RPMI8226 (cell line): ENCODE measurements at regions not wholly inside any gene's neighbourhood (a gene's known extent, or its start where the extent isn't known, plus 50 kb on each side); places are given as distances from the start of the nearest gene placed in this dataset.

Experiments used
- DNase-seq: peaks from one replicate; pipeline ENCODE4 v3.0.0-alpha.2; 2015

- no peak for DNase-seq
Measured at GRCh38 chr11:109109150-109109549, 312.8 kb upstream of the C11orf87 start.

GRCh38 chr11:109109571-109110315 lies 312.2 kb upstream of the C11orf87 start:
- no peak for DNase-seq

- no peak for DNase-seq
Measured at GRCh38 chr11:109112261-109112660, 309.7 kb upstream of the C11orf87 start.

DNA sequence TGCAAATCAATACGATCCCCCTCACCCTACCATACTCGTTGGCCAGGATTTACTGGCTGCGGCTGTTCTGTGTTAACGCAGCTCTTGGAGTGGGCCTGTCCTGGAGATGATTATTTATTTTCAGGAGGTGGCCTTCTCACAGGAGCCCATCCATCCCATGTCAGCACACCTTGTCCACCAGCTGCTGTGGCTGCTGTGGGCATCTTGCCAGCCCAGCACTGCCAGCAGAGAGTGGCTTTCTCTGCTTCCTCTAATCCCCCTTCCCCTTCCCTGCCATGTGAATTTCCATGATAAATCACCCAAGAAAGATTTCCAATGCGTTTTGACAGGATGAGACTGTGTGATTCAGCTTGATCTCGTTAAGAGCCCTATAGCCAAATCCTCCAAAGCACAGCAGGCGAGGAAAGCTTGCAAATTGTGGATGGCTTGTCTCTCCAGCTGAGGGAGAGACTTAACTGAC lies 309.1 kb upstream of the C11orf87 start:
- DNase-seq = peak; percentile 25

DNA sequence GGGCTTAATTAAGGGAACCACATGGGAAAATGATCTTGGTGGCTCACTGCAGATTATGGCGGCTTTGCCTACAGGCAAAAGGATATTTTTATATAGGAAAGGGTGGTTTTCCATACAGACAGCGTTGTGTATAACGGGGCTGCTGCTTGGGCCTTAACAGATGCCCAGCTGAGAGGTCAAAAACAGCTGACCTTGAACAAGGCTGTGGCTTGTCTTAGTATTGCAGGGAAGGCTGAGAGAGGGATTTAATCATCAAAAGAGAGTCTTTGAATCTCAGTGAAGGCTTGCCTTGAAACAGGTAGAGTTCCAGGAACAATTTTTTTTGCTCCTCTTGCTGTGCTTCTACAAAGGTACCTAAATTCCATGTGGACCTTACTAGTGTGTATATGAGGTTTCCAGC lies 301.6 kb upstream of the C11orf87 start:
- no peak for DNase-seq

DNA sequence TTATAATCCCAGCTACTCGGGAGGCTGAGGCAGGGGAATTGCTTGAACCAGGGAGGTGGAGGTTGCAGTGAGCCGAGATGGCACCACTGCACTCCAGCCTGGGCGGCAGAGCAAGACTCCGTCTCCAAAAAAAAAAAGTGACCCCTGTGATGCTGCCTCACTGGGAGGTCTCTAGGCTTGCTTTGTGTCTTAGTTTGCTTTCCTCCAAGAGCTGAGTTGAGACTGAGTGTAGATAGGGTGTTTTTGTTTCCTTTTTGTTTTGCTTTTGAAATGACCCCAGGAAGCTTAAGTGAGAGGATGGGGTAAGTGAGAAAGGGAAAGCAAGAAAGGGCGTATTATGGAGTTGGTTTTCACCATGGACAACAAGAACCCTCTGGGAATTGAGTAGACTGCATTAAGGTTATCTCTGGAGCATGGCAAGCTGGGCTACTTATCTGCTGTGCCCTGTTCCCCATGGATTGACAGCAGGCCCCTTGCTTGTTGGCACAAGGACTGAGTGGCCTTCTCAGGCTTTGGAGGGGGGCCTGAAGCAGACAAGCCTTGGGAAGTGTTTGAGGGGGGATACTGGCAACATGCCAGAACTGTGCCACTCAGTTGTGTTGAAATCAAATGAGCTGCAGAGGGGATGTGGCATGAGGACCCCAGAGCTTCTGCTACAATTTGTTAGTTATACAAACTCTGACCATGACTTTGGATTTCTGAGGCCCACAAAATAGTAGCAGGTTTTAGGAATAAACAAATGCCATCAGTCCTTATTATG lies 300.6 kb upstream of the C11orf87 start:
- no peak for DNase-seq

DNA sequence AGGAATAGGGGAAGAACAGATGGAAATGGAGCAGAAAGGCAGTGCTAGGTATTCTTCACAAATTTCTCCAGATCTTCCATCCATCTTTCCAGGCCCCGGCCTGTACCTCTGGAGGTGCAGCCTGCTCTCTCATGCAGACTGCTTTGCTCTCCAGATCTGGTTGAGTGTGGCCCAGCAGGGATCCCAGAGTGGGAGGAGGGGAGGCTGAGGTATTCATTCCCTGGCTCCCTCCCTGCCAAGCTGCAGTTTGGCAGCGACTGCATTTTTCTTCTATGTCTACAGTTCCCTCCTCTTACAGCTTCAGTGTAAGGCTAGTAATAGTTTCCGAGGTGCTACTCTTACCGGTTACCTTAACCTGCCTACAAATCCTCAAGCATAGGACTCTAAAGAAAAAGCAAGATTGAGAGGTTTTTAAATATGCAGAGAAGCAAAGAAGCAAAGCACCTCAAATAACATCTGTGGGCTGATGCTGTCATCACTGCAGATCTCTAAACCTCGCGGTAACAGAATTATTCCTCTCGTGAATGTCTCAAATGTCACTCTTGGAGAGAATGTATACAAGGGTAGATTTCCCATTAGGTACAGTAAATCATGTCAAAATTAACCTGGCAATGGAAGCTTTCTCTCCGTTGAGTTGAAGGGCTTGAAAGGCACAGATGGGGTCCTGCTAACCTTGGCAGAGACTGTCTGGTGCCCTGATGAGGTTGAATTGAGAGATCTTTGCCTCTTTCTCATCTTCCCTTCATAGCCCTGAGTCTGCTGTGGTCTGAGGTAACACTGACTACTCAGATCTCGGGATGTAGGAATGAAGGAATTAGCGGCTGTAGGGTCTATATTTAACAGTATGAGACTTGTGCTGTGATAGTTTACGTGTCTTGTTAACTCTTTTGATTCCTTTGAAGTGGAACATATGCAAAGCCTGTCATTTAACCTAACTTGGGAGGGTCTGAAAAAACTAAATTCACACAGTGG lies 297.9 kb upstream of the C11orf87 start:
- DNase-seq = no peak

GRCh38 chr11:109130910-109131309 lies 291.1 kb upstream of the C11orf87 start:
- no peak for DNase-seq

- DNase-seq = no peak
Measured at GRCh38 chr11:109132539-109132938, 289.5 kb upstream of the C11orf87 start.

DNA sequence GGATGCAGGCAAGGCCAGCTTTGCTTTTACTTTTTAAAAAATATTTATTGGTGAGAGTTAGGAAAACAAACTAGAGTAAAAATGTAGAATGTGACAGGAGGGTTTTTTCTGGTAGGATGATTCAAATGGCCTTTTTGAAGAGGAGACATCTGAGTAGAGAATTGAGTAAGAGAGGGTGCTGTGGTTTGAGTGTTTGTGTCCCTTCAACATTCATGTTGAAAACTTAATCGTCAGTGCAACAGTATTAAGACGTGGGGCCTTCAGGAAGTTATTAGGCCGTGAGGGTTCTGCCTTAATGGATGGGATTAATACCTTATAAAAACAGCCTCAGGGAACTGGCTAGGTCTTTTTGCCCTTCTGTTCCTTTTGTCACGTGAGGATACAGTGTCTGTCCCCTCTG lies 288.8 kb upstream of the C11orf87 start:
- DNase-seq = no peak

DNA sequence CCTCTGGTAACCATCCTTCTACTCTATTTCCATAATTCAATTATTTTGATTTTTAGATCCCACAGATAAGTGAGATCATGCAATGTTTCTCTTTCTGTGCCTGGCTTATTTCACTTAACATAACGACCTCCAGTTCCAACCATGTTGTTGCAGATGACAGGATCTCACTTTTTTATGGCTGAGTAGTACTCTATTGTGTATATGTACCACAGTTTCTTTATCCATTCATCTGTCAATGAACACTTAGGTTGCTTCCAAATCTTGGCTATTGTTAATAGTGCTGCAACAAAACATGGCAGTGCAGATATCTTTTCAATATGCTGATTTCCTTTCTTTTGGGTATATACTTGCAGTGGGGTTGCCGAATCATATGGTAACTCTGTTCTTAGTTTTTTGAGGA lies 286.4 kb upstream of the C11orf87 start:
- DNase-seq = no peak

DNA sequence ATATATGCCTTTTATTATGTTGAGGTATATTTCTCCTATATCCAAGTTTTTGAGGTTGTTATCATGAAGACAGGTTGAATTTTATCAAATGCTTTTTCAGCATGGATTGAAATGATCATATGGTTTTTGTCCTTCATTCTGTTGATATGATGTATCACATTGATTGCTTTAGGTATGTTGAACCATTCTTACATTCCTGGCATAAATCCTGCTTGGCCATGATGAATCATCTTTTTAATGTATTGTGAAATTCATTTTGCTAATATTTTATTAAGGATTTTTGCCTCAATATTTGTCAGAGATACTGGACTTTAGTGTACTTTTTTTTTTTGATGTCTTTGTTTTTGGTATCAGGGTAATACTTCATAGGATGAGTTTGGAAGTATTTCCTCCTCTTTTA lies 283.8 kb upstream of the C11orf87 start:
- no peak for DNase-seq

DNA sequence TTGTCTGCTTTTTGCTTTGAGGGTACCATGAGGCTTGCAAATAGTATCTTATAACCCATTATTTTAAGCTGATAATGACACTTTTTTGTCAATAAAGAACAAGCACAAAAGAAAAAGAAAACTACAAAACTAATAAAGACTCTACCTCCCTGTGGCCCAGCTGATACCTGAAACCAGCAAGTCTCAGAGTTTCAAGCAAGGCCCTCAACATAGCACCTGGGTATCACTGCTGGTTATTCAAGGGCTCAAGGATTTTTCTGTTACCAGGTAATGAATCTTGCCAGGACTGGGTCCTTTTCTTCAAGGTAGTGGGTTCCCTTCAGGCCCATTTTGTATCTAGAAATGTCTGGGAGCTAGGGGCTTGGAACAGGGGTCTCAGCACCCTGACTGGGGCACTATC lies 281.6 kb upstream of the C11orf87 start:
- DNase-seq = no peak

GRCh38 chr11:109140857-109141515 lies 281.0 kb upstream of the C11orf87 start:
- no peak for DNase-seq

DNA sequence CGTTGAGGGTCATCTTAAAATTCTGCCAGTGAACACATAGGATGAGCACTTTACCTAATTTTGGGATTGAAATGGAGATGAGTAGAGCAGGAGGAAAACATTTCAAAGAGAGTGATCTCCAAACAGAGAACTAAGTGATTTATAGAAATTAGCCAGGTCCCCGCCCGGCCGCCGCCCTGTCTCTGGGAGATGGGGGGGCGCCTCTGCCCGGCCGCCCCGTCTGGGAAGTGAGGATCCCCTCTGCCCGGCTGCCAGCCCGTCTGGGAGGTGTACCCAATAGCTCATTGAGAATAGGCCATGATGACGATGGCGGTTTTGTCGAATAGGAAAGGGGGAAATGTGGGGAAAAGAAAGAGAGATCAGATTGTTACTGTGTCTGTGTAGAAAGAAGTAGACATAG lies 276.7 kb upstream of the C11orf87 start:
- no peak for DNase-seq

- DNase-seq = no peak
Measured at GRCh38 chr11:109147726-109148125, 274.3 kb upstream of the C11orf87 start.

- no peak for DNase-seq
Measured at GRCh38 chr11:109148669-109149068, 273.3 kb upstream of the C11orf87 start.

- DNase-seq = no peak
Measured at GRCh38 chr11:109150581-109150980, 271.4 kb upstream of the C11orf87 start.

- DNase-seq = no peak
Measured at GRCh38 chr11:109153836-109154235, 268.2 kb upstream of the C11orf87 start.

GRCh38 chr11:109155291-109155690 lies 266.7 kb upstream of the C11orf87 start:
- no peak for DNase-seq

GRCh38 chr11:109165035-109165434 lies 257.0 kb upstream of the C11orf87 start:
- peak; percentile 23 for DNase-seq

DNA sequence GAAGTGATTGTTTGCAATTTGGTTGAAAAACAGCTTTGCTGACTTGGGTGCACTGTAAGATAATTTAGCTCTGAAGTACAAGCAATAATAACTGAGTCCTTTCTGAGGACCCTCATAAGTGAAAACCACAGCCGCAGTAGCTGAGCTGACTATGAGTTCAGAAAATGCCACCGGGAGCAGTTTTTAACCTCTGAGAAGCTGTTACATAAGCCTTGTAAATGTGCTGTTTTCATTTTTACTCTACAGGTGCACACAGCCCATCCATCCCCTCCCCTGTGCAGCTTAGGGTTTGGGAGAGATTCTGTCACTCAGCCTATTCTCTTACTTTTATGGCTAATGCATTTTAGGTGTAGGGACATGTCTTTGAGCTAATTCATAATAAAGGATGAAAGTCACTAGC lies 255.5 kb upstream of the C11orf87 start:
- DNase-seq = peak; percentile 23

- no peak for DNase-seq
Measured at GRCh38 chr11:109173504-109173903, 248.5 kb upstream of the C11orf87 start.
